ENCODE measurements at regions not wholly inside any gene's neighbourhood (a gene's known extent, or its start where the extent isn't known, plus 50 kb on each side); places are given as distances from the start of the nearest gene placed in this dataset.

GRCh38 chr1:208933984-208934525, 649.5 kb upstream of the CAMK1G start:
- no peak overlapping the region for H3K4me3 ChIP-seq (ENCODE audit: low read length)
- 38% methylated on average over 2 of the region's 3 CpGs for WGBS (ENCODE audit: insufficient coverage)
- no peak overlapping the region for H3K27ac ChIP-seq (ENCODE audit: low read length)
- H3K9me3 ChIP-seq (replicated peaks; ENCODE audit: control insufficient read depth, low read depth, low read length): no peaks in the 10 kb centered on the region
- DNase-seq: no peak
- no peaks in the 10 kb centered on the region for H3K4me1 ChIP-seq (ENCODE audit: control insufficient read depth, insufficient read depth, low read length)
- no peaks in the 10 kb centered on the region for H3K36me3 ChIP-seq (ENCODE audit: control insufficient read depth, insufficient read depth, low read length)
- H3K27me3 ChIP-seq (ENCODE audit: control insufficient read depth, insufficient read depth, low read length): no peaks in the 10 kb centered on the region

- WGBS (ENCODE audit: insufficient coverage): 96% methylated on average over 4 of the region's 6 CpGs
- no peaks in the 10 kb centered on the region for H3K9me3 ChIP-seq (replicated peaks; ENCODE audit: control insufficient read depth, low read depth, low read length)
- no peak for DNase-seq
- H3K4me1 ChIP-seq (ENCODE audit: control insufficient read depth, insufficient read depth, low read length): no peaks in the 10 kb centered on the region
- no peak overlapping the region for H3K4me3 ChIP-seq (ENCODE audit: low read length)
- no peaks in the 10 kb centered on the region for H3K27me3 ChIP-seq (ENCODE audit: control insufficient read depth, insufficient read depth, low read length)
- H3K27ac ChIP-seq (ENCODE audit: low read length): no peak overlapping the region
- H3K36me3 ChIP-seq (ENCODE audit: control insufficient read depth, insufficient read depth, low read length): no peaks in the 10 kb centered on the region
These were observed 648.6 kb upstream of the CAMK1G start for GRCh38 chr1:208934933-208935332.

GRCh38 chr1:208935517-208936187, 647.9 kb upstream of the CAMK1G start:
- Histone ChIP-seq H3K36me3 (ENCODE audit: control insufficient read depth, insufficient read depth, low read length) (no peaks in the 10 kb centered on the region), H3K27ac (ENCODE audit: low read length) (no peak overlapping the region), H3K4me3 (ENCODE audit: low read length) (no peak overlapping the region), H3K9me3 (replicated peaks; ENCODE audit: control insufficient read depth, low read depth, low read length) (no peaks in the 10 kb centered on the region), H3K27me3 (ENCODE audit: control insufficient read depth, insufficient read depth, low read length) (no peaks in the 10 kb centered on the region), H3K4me1 (ENCODE audit: control insufficient read depth, insufficient read depth, low read length) (no peaks in the 10 kb centered on the region)
- 58% methylated on average over 2 of the region's 3 CpGs for WGBS (ENCODE audit: insufficient coverage)
- no peak for DNase-seq

- no peaks in the 10 kb centered on the region for H3K27me3 ChIP-seq (ENCODE audit: control insufficient read depth, insufficient read depth, low read length)
- no peaks in the 10 kb centered on the region for H3K9me3 ChIP-seq (replicated peaks; ENCODE audit: control insufficient read depth, low read depth, low read length)
- no peaks in the 10 kb centered on the region for H3K36me3 ChIP-seq (ENCODE audit: control insufficient read depth, insufficient read depth, low read length)
- DNase-seq: no peak
- 63% methylated on average over 1 of the region's 1 CpG for WGBS (ENCODE audit: insufficient coverage)
- H3K4me3 ChIP-seq (ENCODE audit: low read length): no peak overlapping the region
- no peaks in the 10 kb centered on the region for H3K4me1 ChIP-seq (ENCODE audit: control insufficient read depth, insufficient read depth, low read length)
- no peak overlapping the region for H3K27ac ChIP-seq (ENCODE audit: low read length)
These were observed 643.9 kb upstream of the CAMK1G start for GRCh38 chr1:208939537-208940085.

GRCh38 chr1:208942394-208943130, 641.0 kb upstream of the CAMK1G start:
- DNase-seq: no peak
- no peaks in the 10 kb centered on the region for H3K27me3 ChIP-seq (ENCODE audit: control insufficient read depth, insufficient read depth, low read length)
- WGBS (ENCODE audit: insufficient coverage): no CpG with 5 or more reads among the region's 1 CpG
- H3K4me1 ChIP-seq (ENCODE audit: control insufficient read depth, insufficient read depth, low read length): no peaks in the 10 kb centered on the region
- no peak overlapping the region for H3K4me3 ChIP-seq (ENCODE audit: low read length)
- H3K9me3 ChIP-seq (replicated peaks; ENCODE audit: control insufficient read depth, low read depth, low read length): no peaks in the 10 kb centered on the region
- H3K27ac ChIP-seq (ENCODE audit: low read length): no peak overlapping the region
- no peaks in the 10 kb centered on the region for H3K36me3 ChIP-seq (ENCODE audit: control insufficient read depth, insufficient read depth, low read length)

GRCh38 chr1:208943291-208943690, 640.2 kb upstream of the CAMK1G start:
- no peaks in the 10 kb centered on the region for H3K36me3 ChIP-seq (ENCODE audit: control insufficient read depth, insufficient read depth, low read length)
- DNase-seq: no peak
- WGBS (ENCODE audit: insufficient coverage): 63% methylated on average over 1 of the region's 5 CpGs

GRCh38 chr1:208944981-208945451, 638.5 kb upstream of the CAMK1G start:
- Histone ChIP-seq H3K9me3 (replicated peaks; ENCODE audit: control insufficient read depth, low read depth, low read length) (no peaks in the 10 kb centered on the region), H3K27me3 (ENCODE audit: control insufficient read depth, insufficient read depth, low read length) (no peaks in the 10 kb centered on the region), H3K4me3 (ENCODE audit: low read length) (no peak overlapping the region), H3K36me3 (ENCODE audit: control insufficient read depth, insufficient read depth, low read length) (no peaks in the 10 kb centered on the region), H3K27ac (ENCODE audit: low read length) (peak overlapping the region; percentile 6), H3K4me1 (ENCODE audit: control insufficient read depth, insufficient read depth, low read length) (no peaks in the 10 kb centered on the region)
- WGBS (ENCODE audit: insufficient coverage): no CpG with 5 or more reads among the region's 2 CpGs
- DNase-seq: peak; percentile 11

More at GRCh38 chr1:208943291-208943690, 640.2 kb upstream of the CAMK1G start:
- Histone ChIP-seq H3K4me1 (ENCODE audit: control insufficient read depth, insufficient read depth, low read length) (no peaks in the 10 kb centered on the region), H3K9me3 (replicated peaks; ENCODE audit: control insufficient read depth, low read depth, low read length) (no peaks in the 10 kb centered on the region), H3K4me3 (ENCODE audit: low read length) (no peak overlapping the region), H3K27ac (ENCODE audit: low read length) (no peak overlapping the region), H3K27me3 (ENCODE audit: control insufficient read depth, insufficient read depth, low read length) (no peaks in the 10 kb centered on the region)

- H3K36me3 ChIP-seq (ENCODE audit: control insufficient read depth, insufficient read depth, low read length): no peaks in the 10 kb centered on the region
- H3K9me3 ChIP-seq (replicated peaks; ENCODE audit: control insufficient read depth, low read depth, low read length): no peaks in the 10 kb centered on the region
- H3K4me3 ChIP-seq (ENCODE audit: low read length): no peak overlapping the region
- no peak overlapping the region for H3K27ac ChIP-seq (ENCODE audit: low read length)
- H3K27me3 ChIP-seq (ENCODE audit: control insufficient read depth, insufficient read depth, low read length): no peaks in the 10 kb centered on the region
- H3K4me1 ChIP-seq (ENCODE audit: control insufficient read depth, insufficient read depth, low read length): peaks cover 2% of the 10 kb centered on the region
- WGBS (ENCODE audit: insufficient coverage): no CpG with 5 or more reads among the region's 3 CpGs
- no peak for DNase-seq
These were observed 633.3 kb upstream of the CAMK1G start for GRCh38 chr1:208950206-208950605.

- Histone ChIP-seq H3K4me3 (ENCODE audit: low read length) (no peak overlapping the region), H3K36me3 (ENCODE audit: control insufficient read depth, insufficient read depth, low read length) (no peaks in the 10 kb centered on the region), H3K27me3 (ENCODE audit: control insufficient read depth, insufficient read depth, low read length) (no peaks in the 10 kb centered on the region), H3K27ac (ENCODE audit: low read length) (no peak overlapping the region), H3K4me1 (ENCODE audit: control insufficient read depth, insufficient read depth, low read length) (peaks cover 2% of the 10 kb centered on the region), H3K9me3 (replicated peaks; ENCODE audit: control insufficient read depth, low read depth, low read length) (no peaks in the 10 kb centered on the region)
- no peak for DNase-seq
- 20% methylated on average over 1 of the region's 5 CpGs for WGBS (ENCODE audit: insufficient coverage)
These were observed 632.4 kb upstream of the CAMK1G start for GRCh38 chr1:208951026-208951525.

- H3K4me1 ChIP-seq (ENCODE audit: control insufficient read depth, insufficient read depth, low read length): peaks cover 2% of the 10 kb centered on the region
- no peak overlapping the region for H3K4me3 ChIP-seq (ENCODE audit: low read length)
- no peak for DNase-seq
- H3K27me3 ChIP-seq (ENCODE audit: control insufficient read depth, insufficient read depth, low read length): no peaks in the 10 kb centered on the region
- no peaks in the 10 kb centered on the region for H3K36me3 ChIP-seq (ENCODE audit: control insufficient read depth, insufficient read depth, low read length)
- no peaks in the 10 kb centered on the region for H3K9me3 ChIP-seq (replicated peaks; ENCODE audit: control insufficient read depth, low read depth, low read length)
- H3K27ac ChIP-seq (ENCODE audit: low read length): no peak overlapping the region
These were observed 631.6 kb upstream of the CAMK1G start for GRCh38 chr1:208951908-208952307.
